T-cell (primary cell): ENCODE measurements at regions not wholly inside any gene's neighbourhood (a gene's known extent, or its start where the extent isn't known, plus 50 kb on each side); places are given as distances from the start of the nearest gene placed in this dataset.

ENCODE experiments used
- ATAC-seq, 4 experiments: fragments of 200-7000 bp in 3 of 4; fragments of 150-1000 bp in 1 of 4; cut with Tn5 transposase; replicated peaks in 1 of 4; 1 replicate in 3 of 4; 2 replicates in 1 of 4; pipeline ENCODE4 v1.10.0; 2021; ENCODE audit warnings: moderate library complexity in 3 of 4, mild to moderate bottlenecking in 2 of 4, moderate number of reproducible peaks in 1 of 4
- CTCF ChIA-PET, 2 donors: fragments of 300-600 bp; sonication (Branson Sonifier 250); formaldehyde crosslinking; loops; one replicate each; lab custom pipeline; 2022; ENCODE audit warnings: antibody characterized with exemption in 2 of 2; lab: Charles Lee
- POLR2A ChIA-PET, 2 donors: fragments of 300-600 bp; sonication (Branson Sonifier 250); formaldehyde crosslinking; loops; one replicate each; lab custom pipeline; 2022; ENCODE audit warnings: antibody characterized with exemption in 2 of 2; lab: Charles Lee
- DNase-seq, 35 experiments: peaks; one replicate each; pipeline versions ENCODE4 v3.0.0 to v3.0.0-alpha.2; 2013 to 2023
- H3K27ac ChIP-seq: one replicate; pipeline ENCODE4 v1.5.1; 2013; ENCODE audit warnings: low read length
- H3K27me3 ChIP-seq, 2 experiments: replicated peaks in 1 of 2; 1 replicate in 1 of 2; 2 replicates in 1 of 2; pipeline versions ENCODE4 v1.6.1 to v1.7.0; 2013; ENCODE audit warnings: low read length in 1 of 2, mixed read lengths in 1 of 2; ENCODE audit not compliant: control insufficient read depth in 2 of 2, insufficient read depth in 2 of 2; ENCODE audit errors: extremely low read depth in 1 of 2
- H3K36me3 ChIP-seq, 2 donors: 1 replicate in 1 of 2; 2 replicates in 1 of 2; pipeline versions ENCODE4 v1.6.1 to v1.7.0; 2013; ENCODE audit warnings: low read length in 1 of 2; ENCODE audit not compliant: control insufficient read depth in 2 of 2, insufficient read depth in 1 of 2; ENCODE audit errors: extremely low read depth in 1 of 2
- H3K4me1 ChIP-seq, 2 experiments: 1 replicate in 1 of 2; 2 replicates in 1 of 2; pipeline versions ENCODE4 v1.6.1 to v1.7.0; 2013; ENCODE audit warnings: low read length in 2 of 2, mixed read lengths in 1 of 2; ENCODE audit not compliant: insufficient read depth in 2 of 2, control insufficient read depth in 1 of 2; ENCODE audit errors: extremely low read depth in 1 of 2
- H3K4me3 ChIP-seq, 2 donors: 1 replicate in 1 of 2; 2 replicates in 1 of 2; pipeline versions ENCODE4 v1.5.1 to v1.7.0; 2013; ENCODE audit warnings: mild to moderate bottlenecking in 2 of 2, low read length in 1 of 2, moderate library complexity in 1 of 2; ENCODE audit not compliant: control insufficient read depth in 1 of 2; ENCODE audit errors: extremely low read depth in 1 of 2
- H3K9me3 ChIP-seq: 2 replicates; pipeline ENCODE4 v1.7.0; 2013
- H3K27ac Mint-ChIP-seq, 2 donors: one replicate each; pipeline ENCODE4 v1.8.0; 2020 to 2021; ENCODE audit warnings: mild to moderate bottlenecking in 2 of 2, mixed read lengths in 2 of 2
- H3K27me3 Mint-ChIP-seq, 2 donors: one replicate each; pipeline ENCODE4 v1.8.0; 2021 to 2022; ENCODE audit warnings: mixed read lengths in 2 of 2
- H3K36me3 Mint-ChIP-seq: one replicate; pipeline ENCODE4 v1.8.0; 2021; ENCODE audit warnings: mixed read lengths
- H3K4me1 Mint-ChIP-seq, 3 donors: one replicate each; pipeline ENCODE4 v1.8.0; 2020 to 2022; ENCODE audit warnings: mixed read lengths in 3 of 3, mild to moderate bottlenecking in 1 of 3
- H3K4me3 Mint-ChIP-seq, 3 donors: one replicate each; pipeline ENCODE4 v1.8.0; 2020 to 2022; ENCODE audit warnings: mild to moderate bottlenecking in 3 of 3, mixed read lengths in 3 of 3, moderate library complexity in 3 of 3
- H3K9me3 Mint-ChIP-seq, 3 donors: one replicate each; pipeline ENCODE4 v1.8.0; 2020 to 2022; ENCODE audit warnings: mixed read lengths in 3 of 3
- WGBS: methylation state at CpG from one replicate; pipeline ENCODE4 v1.1.5; 2013; ENCODE audit warnings: missing lambda C conversion rate; ENCODE audit not compliant: insufficient coverage; 5-methylcytosine and 5-hydroxymethylcytosine counted together

DNA sequence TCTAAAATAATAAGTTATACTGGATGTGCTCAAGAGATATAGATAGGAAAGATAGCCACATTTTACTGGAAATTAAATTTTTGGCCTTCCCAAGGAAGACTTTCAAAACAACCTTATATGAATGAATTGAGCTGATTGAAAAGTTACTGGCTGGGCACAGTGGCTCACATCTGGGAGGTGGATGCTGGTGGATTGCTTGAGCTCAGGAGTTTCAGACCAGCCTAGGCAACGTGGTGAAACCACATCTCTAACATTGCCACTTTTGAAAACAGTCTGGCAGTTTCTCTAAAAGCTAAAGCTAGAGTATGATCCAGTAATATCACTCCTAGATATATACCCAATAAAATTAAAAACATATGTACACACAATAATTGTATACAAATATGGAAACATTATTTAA, 231.4 kb upstream of the POU1F1 start:
- Histone ChIP-seq H3K4me1 (no peaks in the 10 kb centered on the region), H3K27ac (no peak overlapping the region), H3K9me3 (no peaks in the 10 kb centered on the region), H3K36me3 (no peaks in the 10 kb centered on the region), H3K4me3 (no peak overlapping the region), H3K27me3 (no peaks in the 10 kb centered on the region)
- Mint-ChIP-seq H3K4me1 (no peaks in the 10 kb centered on the region), H3K4me3 (no peak overlapping the region), H3K36me3 (no peaks in the 10 kb centered on the region), H3K27me3 (no peaks in the 10 kb centered on the region), H3K9me3 (peaks cover 0 to 4% (median 0%) of the 10 kb centered on the region in 3 donors), H3K27ac (no peak overlapping the region)
- CTCF ChIA-PET, result no interaction called here
- WGBS, result no CpG with 5 or more reads among the region's 1 CpG
- POLR2A ChIA-PET, result no interaction called here
- DNase-seq (no peak), ATAC-seq (no peak)

DNA sequence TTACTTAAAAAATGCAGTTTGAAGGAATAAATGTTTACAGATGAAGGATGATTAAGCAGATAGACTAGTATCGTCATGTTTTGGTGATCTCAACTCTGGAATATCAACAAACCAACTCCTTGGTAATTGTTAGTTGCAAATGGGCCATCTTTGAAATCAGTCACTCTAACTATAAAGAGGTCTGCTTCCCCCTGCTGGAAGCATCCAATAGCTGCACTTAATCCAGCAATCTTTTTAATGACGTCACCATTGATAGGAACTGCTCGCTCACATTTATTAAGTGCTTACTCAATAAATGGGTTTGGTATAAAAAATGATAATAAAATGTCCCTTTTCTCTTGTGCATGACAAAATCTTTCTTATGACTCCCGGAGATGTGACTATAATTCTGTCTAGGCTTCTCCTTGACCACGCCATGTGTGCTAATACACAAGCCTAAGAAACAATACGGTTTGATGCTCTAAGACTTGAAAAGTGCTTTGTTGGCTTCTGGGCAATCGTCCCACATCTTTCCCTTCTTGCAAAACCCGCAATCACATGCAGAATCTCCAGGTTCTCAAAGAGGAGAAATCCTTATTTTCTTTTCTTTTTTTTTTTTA, 227.6 kb upstream of the POU1F1 start:
- peak in 1 of 35 experiments; percentile 10 for DNase-seq
- H3K27me3 ChIP-seq, result no peaks in the 10 kb centered on the region
- no peak for ATAC-seq
- peaks cover 0 to 4% (median 0%) of the 10 kb centered on the region in 3 donors for H3K9me3 Mint-ChIP-seq
- H3K4me1 ChIP-seq, result no peaks in the 10 kb centered on the region
- no peak overlapping the region for H3K27ac Mint-ChIP-seq
- no peaks in the 10 kb centered on the region for H3K36me3 ChIP-seq
- H3K27me3 Mint-ChIP-seq, result no peaks in the 10 kb centered on the region
- H3K27ac ChIP-seq, result no peak overlapping the region
- ChIA-PET CTCF (no interaction called here), POLR2A (no interaction called here)
- H3K9me3 ChIP-seq, result no peaks in the 10 kb centered on the region
- no peaks in the 10 kb centered on the region for H3K4me1 Mint-ChIP-seq
- no peak overlapping the region for H3K4me3 Mint-ChIP-seq
- WGBS, result 84% methylated on average over 3 of the region's 8 CpGs
- H3K4me3 ChIP-seq, result no peak overlapping the region
- no peaks in the 10 kb centered on the region for H3K36me3 Mint-ChIP-seq

DNA sequence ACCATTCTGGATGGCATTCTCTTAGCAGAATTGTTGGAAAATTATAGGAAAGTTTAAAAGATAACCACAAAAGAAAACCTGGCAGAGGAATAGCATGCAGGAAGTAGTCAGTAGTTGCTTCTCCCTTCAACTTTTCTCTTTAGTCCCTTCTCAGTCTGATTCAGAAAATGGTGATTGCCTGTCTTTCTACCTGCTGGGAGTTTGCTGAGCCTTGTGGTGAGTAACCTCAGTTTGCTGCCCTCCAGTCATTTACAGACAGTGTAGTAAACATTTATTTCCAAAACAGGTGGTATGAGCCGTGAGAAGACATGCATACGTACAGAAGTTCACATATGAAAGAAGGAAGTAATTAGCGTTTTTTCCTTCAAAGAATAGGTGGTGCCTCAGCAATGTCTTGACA, 224.7 kb upstream of the POU1F1 start:
- no peak for DNase-seq
- Histone ChIP-seq H3K27ac (no peak overlapping the region), H3K4me1 (no peaks in the 10 kb centered on the region), H3K4me3 (no peak overlapping the region), H3K36me3 (no peaks in the 10 kb centered on the region), H3K27me3 (no peaks in the 10 kb centered on the region), H3K9me3 (no peaks in the 10 kb centered on the region)
- ChIA-PET CTCF (no interaction called here), POLR2A (no interaction called here)
- no peak overlapping the region for H3K27ac Mint-ChIP-seq
- H3K27me3 Mint-ChIP-seq, result no peaks in the 10 kb centered on the region
- no CpG with 5 or more reads among the region's 3 CpGs for WGBS
- no peaks in the 10 kb centered on the region for H3K4me1 Mint-ChIP-seq
- H3K9me3 Mint-ChIP-seq, result peaks cover 0 to 4% (median 0%) of the 10 kb centered on the region in 3 donors
- no peaks in the 10 kb centered on the region for H3K36me3 Mint-ChIP-seq
- ATAC-seq, result no peak
- H3K4me3 Mint-ChIP-seq, result no peak overlapping the region

DNA sequence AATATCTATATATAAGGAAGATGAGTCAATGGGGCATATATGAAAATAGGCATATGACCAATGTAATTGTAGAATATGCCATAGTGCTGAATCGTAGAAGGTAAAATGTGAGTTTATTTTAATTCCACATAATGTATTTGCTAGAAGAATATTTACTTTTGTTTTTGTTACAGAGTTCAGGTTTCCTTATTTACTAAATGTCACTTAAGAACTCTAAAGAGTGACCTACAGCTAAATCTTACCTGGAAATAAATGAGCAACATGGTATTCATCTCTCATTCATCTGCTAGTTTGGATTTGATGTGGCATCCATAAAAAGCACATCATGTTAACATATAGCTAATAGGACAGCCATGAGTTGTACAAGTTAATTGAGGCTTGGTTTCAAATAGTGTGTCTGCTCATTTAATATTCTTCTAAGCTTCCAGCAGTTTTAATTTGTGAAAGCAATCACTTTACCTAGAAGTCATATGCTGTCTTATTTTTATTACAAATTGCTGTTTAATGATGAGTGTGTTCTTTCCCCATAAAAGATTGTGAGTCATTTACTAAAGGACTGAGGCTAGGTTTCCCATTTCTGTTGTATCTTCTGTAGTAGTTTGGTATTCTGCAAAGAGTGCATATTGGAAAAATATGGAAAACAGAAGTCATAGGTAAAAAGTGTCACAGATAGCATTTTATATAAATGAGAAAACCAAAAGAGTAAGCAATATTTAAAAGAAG, 222.1 kb upstream of the POU1F1 start:
- DNase-seq, result no peak
- Mint-ChIP-seq H3K27me3 (no peaks in the 10 kb centered on the region), H3K9me3 (no peaks in the 10 kb centered on the region), H3K4me1 (no peaks in the 10 kb centered on the region), H3K36me3 (no peaks in the 10 kb centered on the region), H3K4me3 (no peak overlapping the region), H3K27ac (no peak overlapping the region)
- POLR2A ChIA-PET, result no interaction called here
- no peak overlapping the region for H3K27ac ChIP-seq
- H3K36me3 ChIP-seq, result no peaks in the 10 kb centered on the region
- no peaks in the 10 kb centered on the region for H3K9me3 ChIP-seq
- H3K4me3 ChIP-seq, result no peak overlapping the region
- H3K4me1 ChIP-seq, result no peaks in the 10 kb centered on the region
- WGBS, result no CpG with 5 or more reads among the region's 1 CpG
- CTCF ChIA-PET, result no interaction called here
- no peak for ATAC-seq
- H3K27me3 ChIP-seq, result no peaks in the 10 kb centered on the region

DNA sequence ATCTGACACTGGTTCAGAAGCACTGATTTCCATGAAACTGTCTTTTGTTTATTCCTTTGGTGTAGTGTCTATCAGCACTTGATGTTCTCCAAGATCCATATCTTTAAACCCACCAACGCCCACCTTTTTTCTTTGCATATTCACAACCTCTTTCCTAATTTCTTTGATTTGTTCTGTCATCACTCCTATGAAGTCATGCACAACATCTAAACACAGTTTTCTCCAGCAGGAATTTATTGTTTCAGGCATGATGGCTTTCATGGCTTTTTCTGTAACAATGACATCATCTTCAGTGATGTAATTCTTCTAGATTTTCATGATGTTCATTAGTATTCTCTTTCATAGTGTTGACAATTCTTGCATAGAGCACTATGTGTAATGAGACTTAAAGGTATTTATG, 219.6 kb upstream of the POU1F1 start:
- Mint-ChIP-seq H3K4me1 (no peaks in the 10 kb centered on the region), H3K27ac (no peak overlapping the region), H3K9me3 (no peaks in the 10 kb centered on the region), H3K36me3 (no peaks in the 10 kb centered on the region), H3K4me3 (no peak overlapping the region), H3K27me3 (no peaks in the 10 kb centered on the region)
- DNase-seq (no peak), ATAC-seq (no peak)
- H3K4me3 ChIP-seq, result no peak overlapping the region
- POLR2A ChIA-PET, result no interaction called here
- no peaks in the 10 kb centered on the region for H3K36me3 ChIP-seq
- no peaks in the 10 kb centered on the region for H3K4me1 ChIP-seq
- H3K9me3 ChIP-seq, result no peaks in the 10 kb centered on the region
- CTCF ChIA-PET, result no interaction called here
- no peak overlapping the region for H3K27ac ChIP-seq
- WGBS, result no CpG with 5 or more reads among the region's 1 CpG
- H3K27me3 ChIP-seq, result no peaks in the 10 kb centered on the region

DNA sequence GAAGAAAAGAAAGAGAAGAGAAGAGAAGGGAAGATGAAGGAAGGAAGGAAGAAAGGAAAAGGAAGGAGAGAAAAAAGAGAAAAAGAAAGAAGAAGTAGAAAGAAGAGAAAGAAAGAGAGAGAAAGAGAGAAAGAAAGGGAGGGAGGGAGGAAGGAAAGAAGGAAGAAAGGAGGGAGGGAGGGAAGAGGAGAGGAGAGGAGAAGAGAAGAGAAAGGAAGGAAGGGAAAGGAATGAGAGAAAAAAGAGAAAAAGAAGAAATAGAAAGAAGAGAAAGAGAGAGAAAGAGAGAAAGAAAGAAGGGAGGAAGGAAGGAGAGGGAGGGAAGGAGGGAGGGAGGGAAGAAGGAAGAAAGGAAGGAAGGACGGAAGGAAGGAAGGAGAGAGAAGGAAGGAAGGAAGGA, 217.9 kb upstream of the POU1F1 start:
- Mint-ChIP-seq H3K9me3 (no peaks in the 10 kb centered on the region), H3K4me1 (no peaks in the 10 kb centered on the region), H3K36me3 (no peaks in the 10 kb centered on the region), H3K27ac (no peak overlapping the region), H3K4me3 (no peak overlapping the region), H3K27me3 (no peaks in the 10 kb centered on the region)
- ATAC-seq, result no peak
- no peaks in the 10 kb centered on the region for H3K4me1 ChIP-seq
- ChIA-PET CTCF (no interaction called here), POLR2A (interaction anchor here in 1 of 2 donors (0.6 kb wide), 1 partner anchor 10 kb away, joined by 5 read pairs; no protein-coding TSS in a partner anchor)
- H3K4me3 ChIP-seq, result no peak overlapping the region
- no peak for DNase-seq
- H3K36me3 ChIP-seq, result no peaks in the 10 kb centered on the region
- H3K27ac ChIP-seq, result no peak overlapping the region
- no peaks in the 10 kb centered on the region for H3K27me3 ChIP-seq
- no peaks in the 10 kb centered on the region for H3K9me3 ChIP-seq
- WGBS, result 57% methylated on average over 1 of the region's 1 CpG
